AG09309 (cell line): ENCODE measurements at regions not wholly inside any gene's neighbourhood (a gene's known extent, or its start where the extent isn't known, plus 50 kb on each side); places are given as distances from the start of the nearest gene placed in this dataset.

Experiments
- DNase-seq: peaks from one replicate; pipeline ENCODE4 v3.0.0-alpha.2; 2010; ENCODE audit warnings: low read depth
- H3K4me3 ChIP-seq: 2 replicates; pipeline ENCODE4 v1.5.1; 2011; ENCODE audit warnings: mild to moderate bottlenecking, low read depth, low read length, moderate library complexity; ENCODE audit not compliant: control insufficient read depth
- TF ChIP-seq, protein P1 (sequence below): IDR thresholded peaks from 2 replicates; pipeline ENCODE4 v1.5.1; 2011; ENCODE audit warnings: mild to moderate bottlenecking, low read depth, low read length, inconsistent platforms; ENCODE audit not compliant: insufficient read depth, control insufficient read depth; ENCODE audit errors: missing control alignments

DNA sequence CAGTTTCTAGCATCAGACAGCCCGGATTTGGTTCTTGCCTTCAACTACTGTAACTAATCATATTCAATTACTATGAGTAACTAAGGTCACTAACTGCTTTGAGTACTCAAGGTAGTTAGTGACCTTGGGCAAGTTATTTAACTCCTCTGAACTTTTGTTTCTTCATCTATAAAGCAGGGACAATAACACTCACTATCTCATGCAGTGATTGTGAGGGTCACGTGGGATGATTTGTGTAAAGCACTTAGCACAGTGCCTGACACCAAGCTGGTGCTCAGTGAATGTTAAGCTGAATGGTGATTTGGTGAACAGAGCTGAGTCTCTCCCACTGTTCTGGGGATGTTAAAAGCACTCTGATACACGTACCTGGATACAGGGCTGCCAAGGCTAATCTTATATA is 171.3 kb upstream of the PLXNC1 start:
- no peak for DNase-seq
- TF ChIP-seq, protein P1, sequence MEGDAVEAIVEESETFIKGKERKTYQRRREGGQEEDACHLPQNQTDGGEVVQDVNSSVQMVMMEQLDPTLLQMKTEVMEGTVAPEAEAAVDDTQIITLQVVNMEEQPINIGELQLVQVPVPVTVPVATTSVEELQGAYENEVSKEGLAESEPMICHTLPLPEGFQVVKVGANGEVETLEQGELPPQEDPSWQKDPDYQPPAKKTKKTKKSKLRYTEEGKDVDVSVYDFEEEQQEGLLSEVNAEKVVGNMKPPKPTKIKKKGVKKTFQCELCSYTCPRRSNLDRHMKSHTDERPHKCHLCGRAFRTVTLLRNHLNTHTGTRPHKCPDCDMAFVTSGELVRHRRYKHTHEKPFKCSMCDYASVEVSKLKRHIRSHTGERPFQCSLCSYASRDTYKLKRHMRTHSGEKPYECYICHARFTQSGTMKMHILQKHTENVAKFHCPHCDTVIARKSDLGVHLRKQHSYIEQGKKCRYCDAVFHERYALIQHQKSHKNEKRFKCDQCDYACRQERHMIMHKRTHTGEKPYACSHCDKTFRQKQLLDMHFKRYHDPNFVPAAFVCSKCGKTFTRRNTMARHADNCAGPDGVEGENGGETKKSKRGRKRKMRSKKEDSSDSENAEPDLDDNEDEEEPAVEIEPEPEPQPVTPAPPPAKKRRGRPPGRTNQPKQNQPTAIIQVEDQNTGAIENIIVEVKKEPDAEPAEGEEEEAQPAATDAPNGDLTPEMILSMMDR, result no peak
- no peak overlapping the region for H3K4me3 ChIP-seq

DNA sequence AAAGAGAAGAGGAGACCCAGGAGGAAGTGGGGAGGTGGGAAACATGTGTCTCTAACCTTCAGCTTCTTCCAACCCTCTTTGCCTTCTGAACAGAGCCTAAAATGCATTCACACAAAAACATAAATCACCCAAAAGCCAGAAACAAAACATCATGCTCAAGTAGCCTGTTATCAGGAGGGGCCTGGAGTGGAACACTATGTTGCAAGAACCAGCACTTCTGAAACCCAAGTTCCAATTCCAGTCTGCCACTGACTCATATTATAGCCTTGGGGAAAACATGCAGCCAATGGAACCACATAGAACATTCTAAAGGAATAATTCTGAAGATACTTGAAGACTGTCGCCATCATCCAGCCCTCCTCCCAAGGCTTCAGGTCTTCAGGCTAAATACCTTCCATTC is 169.8 kb upstream of the PLXNC1 start:
- peak; percentile 86 for DNase-seq
- TF ChIP-seq, protein P1, result no peak
- H3K4me3 ChIP-seq, result no peak overlapping the region

DNA sequence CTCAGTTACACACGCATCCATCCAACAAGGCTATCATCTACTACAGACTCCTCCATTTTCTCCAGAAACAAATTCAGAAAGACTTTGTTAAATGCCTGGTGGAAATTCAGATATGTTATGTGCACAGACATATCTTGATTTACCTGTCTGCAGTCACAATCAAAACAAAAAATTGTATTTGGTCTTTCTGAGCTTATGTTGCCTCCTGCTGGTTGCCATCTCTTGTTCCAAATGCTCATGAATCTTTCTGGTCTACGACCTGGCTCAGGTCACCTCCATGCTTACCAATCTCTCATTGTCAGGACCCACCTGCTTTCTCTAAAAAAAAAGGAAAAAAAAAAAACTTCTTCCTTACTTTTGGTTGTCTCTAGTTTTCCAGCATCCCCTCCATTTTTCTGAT is 169.2 kb upstream of the PLXNC1 start:
- peak; percentile 10 for DNase-seq
- H3K4me3 ChIP-seq, result no peak overlapping the region
- TF ChIP-seq, protein P1, result peak; percentile 47

DNA sequence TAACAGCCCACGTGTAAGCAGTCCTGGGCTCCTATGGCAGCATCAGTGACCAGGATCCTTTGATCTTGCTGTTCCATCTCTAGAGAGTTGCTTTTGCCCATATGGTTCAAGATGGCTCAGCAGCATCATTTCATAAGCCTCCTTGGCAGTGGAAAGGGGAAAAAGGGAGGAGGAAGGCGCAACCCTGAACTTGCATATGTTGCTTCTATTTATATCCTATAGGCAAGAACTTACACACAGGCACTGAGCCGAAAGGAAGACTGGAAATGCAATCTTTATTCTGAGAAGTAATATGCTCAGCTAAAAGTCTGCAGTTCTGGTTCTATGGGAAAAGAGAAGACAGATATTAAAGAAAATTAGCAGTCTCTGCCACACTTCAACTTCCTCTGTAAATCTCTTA is 167.7 kb upstream of the PLXNC1 start:
- H3K4me3 ChIP-seq, result no peak overlapping the region
- DNase-seq, result no peak
- TF ChIP-seq, protein P1, result no peak

DNA sequence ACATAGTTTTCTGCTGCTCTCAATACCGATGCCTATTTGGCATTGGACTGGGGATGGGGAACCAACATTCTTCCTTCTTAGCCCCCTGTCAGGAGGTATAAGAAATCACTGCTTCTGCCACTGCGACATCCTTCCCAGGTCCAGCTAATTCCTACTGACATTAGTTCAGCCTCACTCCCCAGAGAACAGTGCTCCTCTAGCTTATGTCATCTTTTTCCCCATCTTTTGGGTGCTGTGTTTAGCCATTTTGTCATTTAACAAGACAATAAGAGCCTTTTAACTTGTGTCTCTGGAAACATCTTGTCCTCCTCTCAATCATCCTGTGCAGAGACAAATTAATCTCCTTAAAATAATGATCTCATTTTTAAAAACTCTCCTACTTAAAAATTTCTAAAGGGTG is 167.0 kb upstream of the PLXNC1 start:
- TF ChIP-seq, protein P1, result no peak
- no peak overlapping the region for H3K4me3 ChIP-seq
- DNase-seq, result no peak

DNA sequence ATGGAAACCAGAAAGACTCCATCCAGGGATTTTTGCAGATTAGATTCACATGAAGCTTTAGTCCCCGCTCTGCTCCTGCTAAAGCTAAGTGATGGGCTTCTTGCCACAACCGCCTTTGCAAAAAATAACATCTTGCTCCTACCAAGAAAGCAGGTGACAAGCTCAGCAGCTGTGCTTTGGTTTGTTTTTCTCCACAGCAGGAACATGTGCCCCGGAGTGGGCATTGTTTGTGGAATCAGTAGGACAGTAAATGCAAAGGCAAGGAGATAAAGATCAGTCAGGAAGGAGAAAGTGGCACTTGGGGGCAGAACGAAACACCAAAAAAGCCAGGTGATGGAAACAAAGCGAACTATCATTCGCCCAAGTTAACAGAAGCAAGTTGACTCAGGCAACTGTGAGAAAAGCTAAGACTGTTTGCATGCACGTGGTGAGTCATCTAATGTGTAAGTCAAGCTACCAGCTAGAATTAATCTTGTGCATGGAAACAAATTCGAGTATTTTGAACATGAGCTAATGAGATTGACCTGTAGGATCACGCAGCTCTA is 165.5 kb upstream of the PLXNC1 start:
- no peak overlapping the region for H3K4me3 ChIP-seq
- TF ChIP-seq, protein P1, result no peak
- DNase-seq, result peak; percentile 61

DNA sequence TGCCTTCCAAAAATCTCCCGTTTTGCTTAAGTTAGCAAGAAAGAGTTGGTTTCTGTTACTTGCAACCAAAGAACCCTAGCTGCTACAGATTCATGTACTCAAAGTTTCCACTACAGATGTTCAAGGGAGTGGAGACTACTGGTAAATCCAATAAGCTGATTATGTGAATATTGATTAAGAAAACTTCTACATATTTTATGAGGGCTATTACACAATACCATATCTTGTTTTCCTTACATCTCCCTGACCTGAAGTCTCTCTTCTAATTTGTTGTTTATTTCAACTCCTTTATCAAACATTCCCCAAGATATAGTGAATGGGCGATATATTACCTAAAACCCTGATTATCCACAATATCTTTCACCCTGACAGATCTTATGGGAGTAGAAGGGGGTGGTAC is 164.4 kb upstream of the PLXNC1 start:
- no peak for DNase-seq
- no peak overlapping the region for H3K4me3 ChIP-seq
- TF ChIP-seq, protein P1, result no peak
